CD14-positive monocyte (primary cell): ENCODE measurements at regions not wholly inside any gene's neighbourhood (a gene's known extent, or its start where the extent isn't known, plus 50 kb on each side); places are given as distances from the start of the nearest gene placed in this dataset.

ENCODE experiments used
- DNase-seq, 3 donors: peaks; one replicate each; pipeline ENCODE4 v3.0.0-alpha.2; 2011 to 2022
- H2AFZ ChIP-seq: 2 replicates; pipeline ENCODE4 v1.6.0; 2012; ENCODE audit warnings: mild to moderate bottlenecking, low read depth, low read length, inconsistent platforms; ENCODE audit not compliant: insufficient read depth, poor library complexity, severe bottlenecking
- H3K27ac ChIP-seq, 2 donors: 1 replicate in 1 of 2; 2 replicates in 1 of 2; pipeline ENCODE4 v1.5.1; 2012 to 2013; ENCODE audit warnings: low read length in 2 of 2, control low read depth in 1 of 2, inconsistent platforms in 1 of 2, low read depth in 1 of 2, mild to moderate bottlenecking in 1 of 2
- H3K27me3 ChIP-seq, 2 donors: one replicate each; pipeline versions ENCODE4 v1.6.0 to v1.6.1; 2011 to 2013; ENCODE audit warnings: low read length in 2 of 2; ENCODE audit not compliant: control insufficient read depth in 2 of 2, insufficient read depth in 2 of 2
- H3K36me3 ChIP-seq, 2 donors: replicated peaks in 1 of 2; 1 replicate in 1 of 2; 2 replicates in 1 of 2; pipeline versions ENCODE4 v1.5.1 to v1.6.1; 2012 to 2013; ENCODE audit warnings: low read length in 2 of 2, control low read depth in 1 of 2, inconsistent platforms in 1 of 2, mild to moderate bottlenecking in 1 of 2; ENCODE audit not compliant: insufficient read depth in 2 of 2, control insufficient read depth in 1 of 2
- H3K4me1 ChIP-seq, 2 donors: 1 replicate in 1 of 2; 2 replicates in 1 of 2; pipeline versions ENCODE4 v1.5.1 to v1.6.1; 2012 to 2013; ENCODE audit warnings: low read length in 2 of 2, control low read depth in 1 of 2, inconsistent platforms in 1 of 2, mild to moderate bottlenecking in 1 of 2, moderate library complexity in 1 of 2; ENCODE audit not compliant: insufficient read depth in 2 of 2, control insufficient read depth in 1 of 2
- H3K4me2 ChIP-seq: replicated peaks from 2 replicates; pipeline ENCODE3; 2012; ENCODE audit warnings: low read length, moderate library complexity, mild to moderate bottlenecking; ENCODE audit not compliant: poor library complexity, severe bottlenecking; ENCODE audit errors: extremely low read depth
- H3K4me3 ChIP-seq, 3 experiments: fragments of 200-600 bp in 1 of 3; sonication (generic) in 1 of 3; replicated peaks in 1 of 3; 1 replicate in 2 of 3; 2 replicates in 1 of 3; pipeline ENCODE4 v1.5.1; 2011 to 2013; ENCODE audit warnings: low read length in 3 of 3, mild to moderate bottlenecking in 3 of 3, control low read depth in 2 of 3, low read depth in 2 of 3, inconsistent platforms in 1 of 3, moderate library complexity in 1 of 3
- H3K79me2 ChIP-seq: 2 replicates; pipeline ENCODE4 v1.6.0; 2012; ENCODE audit warnings: mild to moderate bottlenecking, control low read depth, inconsistent platforms, low read length, moderate library complexity; ENCODE audit not compliant: insufficient read depth
- H3K9ac ChIP-seq: 2 replicates; pipeline ENCODE4 v1.6.0; 2017; ENCODE audit warnings: low read length, mild to moderate bottlenecking; ENCODE audit not compliant: insufficient read depth, poor library complexity, severe bottlenecking
- H3K9me3 ChIP-seq, 2 donors: replicated peaks in 1 of 2; 1 replicate in 1 of 2; 2 replicates in 1 of 2; pipeline versions ENCODE4 v1.5.1 to v1.6.1; 2012 to 2013; ENCODE audit warnings: low read length in 2 of 2, control low read depth in 1 of 2; ENCODE audit not compliant: control insufficient read depth in 1 of 2, insufficient read depth in 1 of 2
- H4K20me1 ChIP-seq: 2 replicates; pipeline ENCODE4 v1.6.0; 2012; ENCODE audit warnings: mild to moderate bottlenecking, low read length, control low read depth, moderate library complexity; ENCODE audit not compliant: insufficient read depth
- H3K27ac Mint-ChIP-seq, 7 donors: one replicate each; pipeline ENCODE4 v1.8.0; 2020; ENCODE audit warnings: mild to moderate bottlenecking in 7 of 7, mixed read lengths in 7 of 7, moderate library complexity in 6 of 7, inconsistent platforms in 2 of 7
- H3K27me3 Mint-ChIP-seq, 3 donors: one replicate each; pipeline ENCODE4 v1.8.0; 2021 to 2022; ENCODE audit warnings: low read depth in 3 of 3, mild to moderate bottlenecking in 3 of 3, mixed read lengths in 3 of 3, moderate library complexity in 3 of 3, inconsistent platforms in 1 of 3
- H3K36me3 Mint-ChIP-seq, 2 donors: one replicate each; pipeline ENCODE4 v1.8.0; 2020; ENCODE audit warnings: mixed read lengths in 2 of 2, inconsistent platforms in 1 of 2, mild to moderate bottlenecking in 1 of 2
- H3K4me1 Mint-ChIP-seq: one replicate; pipeline ENCODE4 v1.8.0; 2020; ENCODE audit warnings: mild to moderate bottlenecking, mixed read lengths
- H3K4me3 Mint-ChIP-seq, 2 donors: one replicate each; pipeline ENCODE4 v1.8.0; 2020; ENCODE audit warnings: mild to moderate bottlenecking in 2 of 2, mixed read lengths in 2 of 2, moderate library complexity in 1 of 2
- H3K9me3 Mint-ChIP-seq, 7 donors: one replicate each; pipeline ENCODE4 v1.8.0; 2020 to 2022; ENCODE audit warnings: mixed read lengths in 7 of 7, mild to moderate bottlenecking in 6 of 7, moderate library complexity in 6 of 7, inconsistent platforms in 2 of 7
- WGBS: methylation state at CpG from one replicate; pipeline ENCODE4 v1.1.5; 2013; ENCODE audit warnings: missing lambda C conversion rate; ENCODE audit not compliant: insufficient coverage; 5-methylcytosine and 5-hydroxymethylcytosine counted together
- intact Hi-C, 2 donors: fragments of 100-400 bp; cut with micrococcal nuclease; formaldehyde crosslinking; loops; one replicate each; pipeline versions ENCODE4 v1.15.0 to v1.15.1; 2023
- TF ChIP-seq, protein P1 (sequence below): fragments of 200-600 bp; IDR thresholded peaks from one replicate; pipeline ENCODE4 v1.8.0; 2022; ENCODE audit warnings: antibody characterized with exemption, mild to moderate bottlenecking

DNA sequence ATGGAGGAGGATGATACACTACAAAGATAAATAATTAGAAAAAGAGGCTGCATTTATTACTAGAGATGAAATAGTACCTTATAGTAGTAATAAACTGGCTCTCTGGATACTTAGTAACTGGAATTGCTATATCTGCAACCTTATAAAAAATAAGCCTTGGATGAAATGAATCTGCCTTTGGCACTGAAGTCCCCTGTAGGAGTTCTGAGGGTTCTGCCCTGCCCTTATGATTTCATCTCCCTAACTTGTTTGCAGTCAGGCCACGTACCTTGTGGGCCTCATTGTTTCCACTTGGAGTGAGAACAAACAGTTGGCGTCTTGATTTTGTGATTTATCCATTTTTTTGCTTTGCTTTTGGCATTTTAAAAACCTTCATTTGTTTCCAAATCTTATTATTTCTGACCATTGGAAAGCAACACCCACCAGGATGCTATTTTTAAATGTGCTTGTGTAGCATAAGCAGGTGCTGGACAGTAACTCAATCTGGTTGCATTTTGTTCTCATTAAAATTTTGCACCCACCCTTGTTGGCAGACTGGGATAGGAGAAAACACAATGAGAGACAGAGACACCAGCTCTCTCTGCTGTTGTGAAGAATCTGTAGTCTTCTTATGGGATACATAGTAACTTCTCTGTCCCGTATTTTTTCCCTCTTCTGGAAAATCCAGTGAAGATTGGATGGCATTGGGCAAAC is 518.9 kb upstream of the SGCD start:
- H3K4me2 ChIP-seq, result no peak overlapping the region
- no peak overlapping the region for H2AFZ ChIP-seq
- Mint-ChIP-seq H3K36me3 (no peaks in the 10 kb centered on the region), H3K27ac (no peak overlapping the region), H3K9me3 (peaks cover 0 to 8% (median 1%) of the 10 kb centered on the region in 7 donors), H3K4me1 (no peaks in the 10 kb centered on the region), H3K4me3 (no peak overlapping the region), H3K27me3 (no peaks in the 10 kb centered on the region)
- no peaks in the 10 kb centered on the region for H3K36me3 ChIP-seq
- no peaks in the 10 kb centered on the region for H3K4me1 ChIP-seq
- H4K20me1 ChIP-seq, result no peaks in the 10 kb centered on the region
- H3K27me3 ChIP-seq, result no peaks in the 10 kb centered on the region
- WGBS, result 71% methylated on average over 1 of the region's 3 CpGs
- TF ChIP-seq, protein P1, sequence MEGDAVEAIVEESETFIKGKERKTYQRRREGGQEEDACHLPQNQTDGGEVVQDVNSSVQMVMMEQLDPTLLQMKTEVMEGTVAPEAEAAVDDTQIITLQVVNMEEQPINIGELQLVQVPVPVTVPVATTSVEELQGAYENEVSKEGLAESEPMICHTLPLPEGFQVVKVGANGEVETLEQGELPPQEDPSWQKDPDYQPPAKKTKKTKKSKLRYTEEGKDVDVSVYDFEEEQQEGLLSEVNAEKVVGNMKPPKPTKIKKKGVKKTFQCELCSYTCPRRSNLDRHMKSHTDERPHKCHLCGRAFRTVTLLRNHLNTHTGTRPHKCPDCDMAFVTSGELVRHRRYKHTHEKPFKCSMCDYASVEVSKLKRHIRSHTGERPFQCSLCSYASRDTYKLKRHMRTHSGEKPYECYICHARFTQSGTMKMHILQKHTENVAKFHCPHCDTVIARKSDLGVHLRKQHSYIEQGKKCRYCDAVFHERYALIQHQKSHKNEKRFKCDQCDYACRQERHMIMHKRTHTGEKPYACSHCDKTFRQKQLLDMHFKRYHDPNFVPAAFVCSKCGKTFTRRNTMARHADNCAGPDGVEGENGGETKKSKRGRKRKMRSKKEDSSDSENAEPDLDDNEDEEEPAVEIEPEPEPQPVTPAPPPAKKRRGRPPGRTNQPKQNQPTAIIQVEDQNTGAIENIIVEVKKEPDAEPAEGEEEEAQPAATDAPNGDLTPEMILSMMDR, result no peak
- intact Hi-C loops, result no loop called here
- H3K79me2 ChIP-seq, result no peaks in the 10 kb centered on the region
- H3K27ac ChIP-seq, result no peak overlapping the region
- no peak overlapping the region for H3K4me3 ChIP-seq
- DNase-seq, result no peak
- H3K9me3 ChIP-seq, result peaks cover 0 to 5% of the 10 kb centered on the region in 2 donors
- no peak overlapping the region for H3K9ac ChIP-seq

DNA sequence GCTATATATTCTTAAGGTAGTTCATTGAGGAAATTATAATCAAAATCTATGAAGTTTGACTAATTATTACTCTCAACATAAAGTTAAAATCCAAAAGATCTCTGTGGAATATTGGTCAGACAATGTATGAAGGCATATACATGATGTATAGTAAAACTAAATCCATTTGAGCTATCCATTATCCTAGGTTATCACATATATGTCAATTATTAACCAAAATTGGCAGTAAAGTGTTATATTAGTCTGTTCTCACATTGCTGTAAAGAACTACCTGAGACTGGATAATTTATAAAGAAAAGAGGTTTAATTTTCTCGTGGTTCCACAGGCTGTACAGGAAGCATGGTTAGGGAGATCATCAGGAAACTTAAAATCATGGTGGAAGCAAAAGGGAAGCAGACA is 511.7 kb upstream of the SGCD start:
- no peaks in the 10 kb centered on the region for H3K27me3 ChIP-seq
- DNase-seq, result no peak
- no CpG with 5 or more reads among the region's 1 CpG for WGBS
- TF ChIP-seq, protein P1, result no peak
- no peaks in the 10 kb centered on the region for H4K20me1 ChIP-seq
- intact Hi-C loops, result no loop called here
- H3K27ac ChIP-seq, result no peak overlapping the region
- H3K4me1 ChIP-seq, result no peaks in the 10 kb centered on the region
- no peaks in the 10 kb centered on the region for H3K79me2 ChIP-seq
- peaks cover 0 to 2% (median 2%) of the 10 kb centered on the region in 3 donors for H3K27me3 Mint-ChIP-seq
- no peak overlapping the region for H3K4me2 ChIP-seq
- H3K9me3 Mint-ChIP-seq, result peaks cover 0 to 7% (median 2%) of the 10 kb centered on the region in 7 donors
- H3K36me3 ChIP-seq, result no peaks in the 10 kb centered on the region
- no peak overlapping the region for H3K4me3 ChIP-seq
- no peak overlapping the region for H3K27ac Mint-ChIP-seq
- H2AFZ ChIP-seq, result no peak overlapping the region
- no peaks in the 10 kb centered on the region for H3K36me3 Mint-ChIP-seq
- H3K9me3 ChIP-seq, result no peaks in the 10 kb centered on the region
- no peaks in the 10 kb centered on the region for H3K4me1 Mint-ChIP-seq
- no peak overlapping the region for H3K9ac ChIP-seq
- H3K4me3 Mint-ChIP-seq, result no peak overlapping the region
